Mammary epithelial cell (primary cell): ENCODE measurements at regions not wholly inside any gene's neighbourhood (a gene's known extent, or its start where the extent isn't known, plus 50 kb on each side); places are given as distances from the start of the nearest gene placed in this dataset.

Experiments
- CTCF ChIP-seq, 2 donors: IDR thresholded peaks in 1 of 2; conservative IDR thresholded peaks in 1 of 2; 2 replicates each; pipeline ENCODE4 v1.5.1; 2011 to 2012; ENCODE audit warnings: inconsistent platforms in 2 of 2, low read length in 2 of 2, mild to moderate bottlenecking in 2 of 2, control low read depth in 1 of 2, low read depth in 1 of 2; ENCODE audit not compliant: insufficient read depth in 1 of 2; ENCODE audit errors: extremely low read depth in 1 of 2
- EZH2 ChIP-seq: IDR thresholded peaks from 2 replicates; pipeline ENCODE4 v1.6.1; 2012; ENCODE audit warnings: low read length, inconsistent platforms, borderline replicate concordance

- TF ChIP-seq CTCF (conservative IDR thresholded peaks at IDR 0.05 in 1 of 2, IDR thresholded peaks at IDR 0.05 in 1 of 2; ENCODE audit: extremely low read depth in 1 of 2, insufficient read depth in 1 of 2, low read depth in 1 of 2, low read length in 2 of 2) (no peak), EZH2 (no peak)
Measured at GRCh38 chr12:132409495-132410295, 80.3 kb upstream of the FBRSL1 start.
